ENCODE measurements at regions not wholly inside any gene's neighbourhood (a gene's known extent, or its start where the extent isn't known, plus 50 kb on each side); places are given as distances from the start of the nearest gene placed in this dataset.
"Not testable (repeated sequence)": the region's sequence is repeated elsewhere in the genome, so short reads cannot be mapped to it uniquely, and the experiment has no call there.

DNA sequence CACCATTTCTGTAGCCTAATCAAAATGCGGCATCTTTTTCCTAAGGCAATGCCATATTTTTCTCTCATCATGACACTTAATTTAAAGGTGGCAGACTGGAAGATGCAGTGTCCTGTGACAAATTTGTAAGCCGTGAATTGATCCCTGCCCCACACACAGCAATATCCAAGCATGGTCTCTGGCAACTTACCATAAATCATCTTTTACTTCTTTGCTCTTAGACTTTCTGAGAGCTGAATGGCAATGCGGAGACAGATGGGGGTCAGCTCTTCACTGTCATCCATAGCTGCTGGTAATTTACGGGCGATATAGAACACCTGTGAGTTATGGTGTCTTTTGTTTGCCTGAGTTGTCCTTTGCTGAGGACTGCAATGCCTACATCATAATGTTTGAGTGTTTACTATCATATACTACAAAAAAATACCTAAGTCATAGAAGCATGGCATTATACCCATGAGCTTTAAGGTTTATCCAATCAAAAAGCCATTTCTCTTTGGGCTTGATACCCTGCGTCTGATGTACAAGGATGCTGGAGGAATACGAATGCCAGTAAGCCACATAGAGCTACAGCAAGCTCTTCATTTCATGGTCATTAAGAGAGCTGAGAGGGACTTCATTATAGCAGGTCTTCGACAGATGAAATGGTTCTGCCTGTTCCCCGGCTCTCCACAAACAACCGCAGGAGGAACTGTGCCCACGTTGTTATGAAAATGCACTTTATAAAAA lies 148.1 kb downstream of the TRIML1 start:
- DNase-seq: no peak

- DNase-seq: no peak
These were observed 150.4 kb downstream of the TRIML1 start for GRCh38 chr4:188289531-188290125.

DNA sequence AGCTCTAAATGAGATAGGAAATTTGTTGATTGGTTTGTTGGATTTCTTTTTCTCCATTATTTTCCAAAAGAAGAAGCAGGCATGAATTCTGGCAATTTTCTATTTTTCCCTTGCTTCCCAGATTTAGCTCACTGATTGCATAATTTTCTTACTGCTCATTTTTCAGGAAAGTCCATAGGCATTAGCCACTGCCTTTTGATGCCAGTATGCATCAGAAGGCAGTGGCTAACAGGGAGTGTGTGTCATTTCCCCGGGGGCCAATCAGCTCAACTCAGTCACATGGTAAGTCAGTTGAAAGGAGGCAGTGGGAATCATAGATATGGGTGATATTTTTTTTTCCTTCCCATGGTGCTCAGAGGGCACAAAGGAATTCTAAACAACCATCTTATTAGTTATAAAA lies 156.7 kb downstream of the TRIML1 start:
- no peak for DNase-seq

DNA sequence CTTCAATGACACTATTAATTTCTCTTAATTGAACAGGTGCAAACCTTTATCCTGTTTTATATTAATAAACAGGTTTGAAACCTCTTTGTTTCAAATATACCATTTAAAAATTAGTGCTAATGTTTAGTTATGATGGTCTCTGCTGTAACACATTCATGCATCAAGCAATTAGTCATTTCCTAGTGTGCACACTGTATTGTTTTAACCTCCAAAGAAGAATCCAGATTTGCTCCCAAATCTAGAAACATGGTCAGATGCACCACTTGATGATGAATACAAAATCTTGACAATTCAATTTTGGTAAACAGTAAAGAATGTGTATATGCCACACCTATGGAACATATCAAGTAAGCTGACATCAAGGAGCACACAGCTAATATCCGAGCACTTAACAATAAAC lies 157.1 kb downstream of the TRIML1 start:
- DNase-seq: no peak

DNA sequence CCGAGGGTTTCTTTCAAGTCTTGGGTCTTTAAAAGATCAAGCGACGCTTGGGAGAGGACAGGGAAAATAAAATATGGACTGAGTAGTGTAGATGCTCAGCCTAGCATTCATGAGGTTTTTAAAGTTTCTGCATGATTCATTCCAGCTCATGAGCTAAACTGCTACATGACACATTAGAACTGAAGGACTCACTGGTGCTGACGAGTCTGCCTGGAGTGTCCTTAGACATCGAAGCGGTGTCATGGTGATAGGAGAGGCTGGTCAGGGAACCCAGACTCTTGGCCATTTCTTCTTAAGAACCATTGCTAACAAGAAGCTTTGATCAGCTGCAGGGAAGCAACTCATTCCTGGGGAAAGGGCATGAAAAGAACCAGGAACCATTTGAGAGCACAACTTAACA lies 158.6 kb downstream of the TRIML1 start:
- DNase-seq: no peak

- DNase-seq: no peak
These were observed 159.9 kb downstream of the TRIML1 start for GRCh38 chr4:188299161-188299560.

DNA sequence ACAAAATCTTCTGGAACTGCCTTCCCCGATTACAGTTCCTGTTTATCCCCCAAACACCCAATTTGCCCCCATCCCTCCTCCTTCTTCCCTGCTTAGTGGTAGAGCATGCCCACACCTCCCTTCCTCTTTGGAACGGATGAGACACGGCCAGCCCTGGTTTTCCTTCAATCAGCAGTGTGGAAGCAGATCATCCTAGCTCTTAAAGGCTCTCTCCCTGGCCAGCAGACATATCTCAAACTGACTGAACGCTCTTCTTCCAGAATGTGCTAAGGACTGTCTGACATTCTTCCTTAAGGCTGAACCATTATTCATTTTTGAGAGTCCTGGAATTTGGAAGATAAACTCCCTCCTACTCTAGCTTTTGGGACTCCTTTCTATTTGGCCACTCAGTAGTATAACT lies 161.1 kb downstream of the TRIML1 start:
- no peak for DNase-seq

DNA sequence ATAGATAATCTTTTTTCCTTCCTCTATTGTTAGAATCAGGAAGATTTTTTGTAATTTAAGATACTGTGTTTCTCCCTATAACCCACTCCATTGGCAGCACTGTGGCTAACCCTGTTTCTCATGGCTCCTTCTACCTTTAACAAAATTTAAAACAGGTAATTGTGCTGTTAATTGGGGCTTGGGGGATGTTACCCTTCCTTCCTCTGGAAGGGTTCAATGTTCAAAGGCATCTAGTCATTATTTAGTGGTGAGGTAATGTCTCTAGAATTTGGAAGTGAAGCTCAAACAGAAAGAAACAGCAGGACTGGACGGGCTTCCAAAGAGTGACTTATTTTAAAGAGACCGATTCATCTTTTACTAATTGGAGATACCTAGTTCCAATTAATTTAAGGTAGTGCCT lies 166.4 kb downstream of the TRIML1 start:
- DNase-seq: no peak

- DNase-seq: no peak
These were observed 168.3 kb downstream of the TRIML1 start for GRCh38 chr4:188307591-188307990.

GRCh38 chr4:188308142-188308541 lies 168.9 kb downstream of the TRIML1 start:
- DNase-seq: no peak

- DNase-seq: no peak
These were observed 177.2 kb downstream of the TRIML1 start for GRCh38 chr4:188316391-188316790.

DNA sequence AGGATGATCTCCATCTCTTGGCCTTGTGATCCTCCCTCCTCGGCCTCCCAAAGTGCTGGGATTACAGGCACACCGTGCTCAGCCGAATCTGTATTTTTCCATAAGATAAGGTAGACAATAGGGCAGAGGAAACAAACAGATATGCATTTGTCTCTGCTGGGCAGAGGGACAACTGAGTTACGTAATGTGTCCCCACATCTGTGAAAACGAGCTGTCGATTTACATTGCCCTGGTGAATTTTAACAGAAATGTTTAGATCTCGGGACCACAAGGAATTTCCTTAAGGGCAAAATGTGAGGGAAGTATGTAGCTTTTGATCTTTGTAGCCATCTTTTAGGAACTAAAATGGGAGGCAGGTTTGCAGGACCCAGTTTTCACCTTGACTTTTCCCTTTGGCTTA lies 189.7 kb downstream of the TRIML1 start:
- DNase-seq: no peak

DNA sequence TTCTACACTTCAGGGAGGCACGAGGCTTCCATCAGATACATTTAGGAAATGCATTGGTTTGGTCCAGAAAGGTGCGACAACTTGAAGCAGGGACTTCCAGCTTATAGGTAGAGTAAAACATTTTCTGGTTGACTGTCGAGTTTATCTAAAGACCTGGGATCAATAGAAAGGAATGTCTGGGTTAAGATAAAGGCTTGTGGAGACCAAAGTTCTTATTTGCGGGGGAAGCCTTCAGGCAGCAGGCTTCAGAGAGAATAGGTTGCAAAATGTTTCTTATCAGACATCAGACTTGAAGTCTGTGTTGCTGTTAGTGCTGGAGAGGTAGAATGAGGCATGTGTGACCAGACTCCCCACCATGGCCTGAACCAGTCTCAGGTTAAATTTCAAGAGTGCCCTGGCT lies 190.3 kb downstream of the TRIML1 start:
- DNase-seq: no peak

DNA sequence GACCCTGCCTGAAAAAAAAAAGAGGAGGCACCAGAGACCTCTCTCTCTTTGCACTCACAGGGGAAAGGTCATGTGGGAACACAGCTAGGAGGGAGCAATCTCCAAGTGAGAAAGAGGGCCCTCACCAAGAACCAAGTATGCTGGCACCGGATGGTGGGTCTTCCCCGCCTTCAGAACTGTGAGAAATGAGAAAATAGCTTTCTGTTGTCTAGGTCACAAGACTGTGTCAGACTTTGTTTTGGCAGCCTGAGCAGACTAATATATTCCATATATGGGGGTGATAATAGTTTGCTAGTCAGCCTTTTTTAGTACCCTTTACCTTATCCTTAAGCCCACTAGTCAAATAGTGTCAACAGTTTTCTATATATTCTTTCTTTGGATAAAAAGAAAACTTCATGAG lies 193.0 kb downstream of the TRIML1 start:
- no peak for DNase-seq

- DNase-seq: no peak
These were observed 197.7 kb downstream of the TRIML1 start for GRCh38 chr4:188336891-188337290.

- no peak for DNase-seq
These were observed 202.2 kb downstream of the TRIML1 start for GRCh38 chr4:188341428-188341827.

DNA sequence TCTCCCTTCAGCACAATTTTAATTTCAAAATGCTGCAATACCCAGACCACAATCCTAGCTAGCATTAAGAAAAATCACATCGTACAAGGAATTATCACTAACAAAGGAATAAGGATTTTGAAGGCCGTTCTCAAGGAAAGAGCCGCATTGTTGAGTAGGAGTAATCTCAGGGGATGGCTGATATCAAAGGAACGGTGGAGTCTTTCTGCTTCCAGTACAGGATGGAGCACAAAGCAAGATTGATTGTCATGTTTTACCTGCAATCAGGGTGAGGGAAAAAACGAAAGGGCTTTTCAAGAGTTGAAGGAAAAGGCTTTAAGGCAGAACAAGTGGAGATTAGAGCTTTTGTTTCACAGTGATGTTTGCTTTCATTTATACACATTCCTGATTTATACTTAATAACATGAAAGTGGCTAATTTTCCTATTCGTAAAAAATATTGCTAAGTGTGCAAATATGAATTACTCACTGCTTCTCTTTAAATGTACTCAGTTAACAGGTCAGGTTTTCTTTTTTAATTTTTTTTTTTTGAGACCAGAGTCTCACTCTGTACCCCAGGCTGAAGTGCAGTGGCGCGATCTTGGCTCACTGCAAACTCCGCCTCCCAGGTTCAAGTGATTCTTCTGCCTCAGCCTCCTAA lies 207.0 kb downstream of the TRIML1 start:
- no peak for DNase-seq

DNA sequence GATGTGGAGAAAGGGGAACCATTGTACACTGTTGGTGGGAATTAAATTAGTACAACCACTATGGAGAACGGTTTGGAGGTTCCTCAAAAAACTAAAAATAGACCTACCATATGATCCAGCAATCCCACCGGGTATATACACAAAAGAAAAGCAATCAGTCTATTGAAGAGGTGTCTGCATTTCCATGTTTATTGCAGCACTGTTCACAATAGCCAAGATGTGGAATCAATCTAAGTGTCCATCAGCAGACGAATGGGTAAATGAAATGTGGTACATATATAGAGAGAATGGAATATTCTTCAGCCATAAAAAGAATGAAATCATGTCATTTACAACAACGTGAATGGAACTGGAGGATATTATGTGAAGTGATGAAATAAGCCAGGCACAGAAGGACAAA lies 208.1 kb downstream of the TRIML1 start:
- DNase-seq: no peak

GRCh38 chr4:188349569-188349968 lies 210.3 kb downstream of the TRIML1 start:
- DNase-seq: not testable (repeated sequence)

GRCh38 chr4:188363196-188363595 lies 224.0 kb downstream of the TRIML1 start:
- no peak for DNase-seq

- DNase-seq: no peak
These were observed 231.5 kb downstream of the TRIML1 start for GRCh38 chr4:188370777-188371176.

GRCh38 chr4:188372058-188372457 lies 232.8 kb downstream of the TRIML1 start:
- no peak for DNase-seq

DNA sequence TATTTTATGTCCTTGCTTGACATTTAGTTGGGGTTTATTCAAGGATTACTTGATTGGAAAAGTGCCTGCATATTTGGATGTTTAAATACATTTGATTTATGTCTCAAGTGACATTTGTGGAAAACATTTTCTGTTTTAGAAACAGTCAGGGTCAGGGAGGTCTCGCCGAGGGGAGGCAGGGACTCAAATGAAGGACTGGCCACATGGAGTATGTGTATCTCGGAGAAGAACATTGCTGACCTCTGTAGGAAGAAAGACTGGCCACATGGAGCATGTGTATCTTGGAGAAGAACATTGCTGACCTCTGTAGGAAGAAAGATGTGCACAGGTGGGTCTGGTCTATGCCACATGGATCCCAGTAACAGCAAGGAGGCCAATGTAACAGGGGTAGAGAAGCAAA lies 233.6 kb downstream of the TRIML1 start:
- DNase-seq: no peak

GRCh38 chr4:188374871-188375270 lies 235.6 kb downstream of the TRIML1 start:
- DNase-seq: no peak

- no peak for DNase-seq
These were observed 238.6 kb downstream of the TRIML1 start for GRCh38 chr4:188377816-188378215.
